ENCODE measurements at regions not wholly inside any gene's neighbourhood (a gene's known extent, or its start where the extent isn't known, plus 50 kb on each side); places are given as distances from the start of the nearest gene placed in this dataset.

DNA sequence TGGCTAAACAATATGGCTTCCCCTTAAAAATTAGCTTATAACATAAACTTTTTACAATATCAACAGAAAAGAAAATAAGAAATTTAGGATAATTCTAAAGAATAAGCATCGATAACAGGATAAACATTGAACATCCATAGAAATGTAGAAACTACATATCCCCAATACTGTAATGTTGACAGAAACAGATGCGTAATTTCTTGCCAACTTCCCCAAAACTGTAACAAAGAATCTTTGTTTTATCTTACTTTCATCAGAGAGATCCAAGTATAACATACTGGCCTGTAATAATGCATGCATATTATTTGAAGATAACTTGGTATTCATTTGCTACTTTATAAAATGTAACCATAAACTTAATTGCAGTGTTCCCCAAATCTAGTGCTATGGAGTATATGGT lies 339.9 kb downstream of the ARL4A start:
- TF ChIP-seq, protein P1, sequence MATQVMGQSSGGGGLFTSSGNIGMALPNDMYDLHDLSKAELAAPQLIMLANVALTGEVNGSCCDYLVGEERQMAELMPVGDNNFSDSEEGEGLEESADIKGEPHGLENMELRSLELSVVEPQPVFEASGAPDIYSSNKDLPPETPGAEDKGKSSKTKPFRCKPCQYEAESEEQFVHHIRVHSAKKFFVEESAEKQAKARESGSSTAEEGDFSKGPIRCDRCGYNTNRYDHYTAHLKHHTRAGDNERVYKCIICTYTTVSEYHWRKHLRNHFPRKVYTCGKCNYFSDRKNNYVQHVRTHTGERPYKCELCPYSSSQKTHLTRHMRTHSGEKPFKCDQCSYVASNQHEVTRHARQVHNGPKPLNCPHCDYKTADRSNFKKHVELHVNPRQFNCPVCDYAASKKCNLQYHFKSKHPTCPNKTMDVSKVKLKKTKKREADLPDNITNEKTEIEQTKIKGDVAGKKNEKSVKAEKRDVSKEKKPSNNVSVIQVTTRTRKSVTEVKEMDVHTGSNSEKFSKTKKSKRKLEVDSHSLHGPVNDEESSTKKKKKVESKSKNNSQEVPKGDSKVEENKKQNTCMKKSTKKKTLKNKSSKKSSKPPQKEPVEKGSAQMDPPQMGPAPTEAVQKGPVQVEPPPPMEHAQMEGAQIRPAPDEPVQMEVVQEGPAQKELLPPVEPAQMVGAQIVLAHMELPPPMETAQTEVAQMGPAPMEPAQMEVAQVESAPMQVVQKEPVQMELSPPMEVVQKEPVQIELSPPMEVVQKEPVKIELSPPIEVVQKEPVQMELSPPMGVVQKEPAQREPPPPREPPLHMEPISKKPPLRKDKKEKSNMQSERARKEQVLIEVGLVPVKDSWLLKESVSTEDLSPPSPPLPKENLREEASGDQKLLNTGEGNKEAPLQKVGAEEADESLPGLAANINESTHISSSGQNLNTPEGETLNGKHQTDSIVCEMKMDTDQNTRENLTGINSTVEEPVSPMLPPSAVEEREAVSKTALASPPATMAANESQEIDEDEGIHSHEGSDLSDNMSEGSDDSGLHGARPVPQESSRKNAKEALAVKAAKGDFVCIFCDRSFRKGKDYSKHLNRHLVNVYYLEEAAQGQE (IDR thresholded peaks at IDR 0.05; ENCODE audit: insufficient read depth in 1 of 2, low read depth in 2 of 2, low read length in 2 of 2), result no peak
- TF ChIP-seq POLR2AphosphoS5 (IDR thresholded peaks at IDR 0.05; ENCODE audit: low read depth, low read length) (no peak), FOXP2 (optimal IDR thresholded peaks at IDR 0.05; ENCODE audit: borderline replicate concordance, extremely low read depth, extremely low read length, insufficient read depth) (no peak), SIN3A (IDR thresholded peaks at IDR 0.05; ENCODE audit: borderline replicate concordance, insufficient read depth, low read length) (no peak), TAF1 (IDR thresholded peaks at IDR 0.05; ENCODE audit: borderline replicate concordance, insufficient read depth, low read length) (no peak)

- TF ChIP-seq TAF1 (IDR thresholded peaks at IDR 0.05; ENCODE audit: borderline replicate concordance, insufficient read depth, low read length) (no peak), FOXP2 (optimal IDR thresholded peaks at IDR 0.05; ENCODE audit: borderline replicate concordance, extremely low read depth, extremely low read length, insufficient read depth) (no peak), SIN3A (IDR thresholded peaks at IDR 0.05; ENCODE audit: borderline replicate concordance, insufficient read depth, low read length) (no peak), POLR2AphosphoS5 (IDR thresholded peaks at IDR 0.05; ENCODE audit: low read depth, low read length) (no peak)
- TF ChIP-seq, protein P1 (IDR thresholded peaks at IDR 0.05; ENCODE audit: insufficient read depth in 1 of 2, low read depth in 2 of 2, low read length in 2 of 2), result no peak
Measured at GRCh38 chr7:13028036-13028824, 340.8 kb downstream of the ARL4A start.

DNA sequence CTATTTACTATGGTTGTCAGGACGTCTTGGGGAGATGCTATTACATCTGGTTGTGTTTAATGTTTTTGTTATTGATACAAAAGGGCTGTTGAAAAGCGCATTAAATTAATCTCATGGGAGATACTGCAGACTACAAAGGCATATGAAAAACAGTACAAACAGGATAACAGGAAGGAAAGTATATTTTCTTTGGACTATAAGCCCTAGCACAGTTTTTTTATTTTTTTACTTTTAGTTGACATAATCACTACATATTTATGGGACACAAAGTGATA lies 341.3 kb downstream of the ARL4A start:
- TF ChIP-seq POLR2AphosphoS5 (IDR thresholded peaks at IDR 0.05; ENCODE audit: low read depth, low read length) (no peak; the same call in 1 of the 2 replicates), SIN3A (IDR thresholded peaks at IDR 0.05; ENCODE audit: borderline replicate concordance, insufficient read depth, low read length) (no peak)
- TF ChIP-seq, protein P1 (IDR thresholded peaks at IDR 0.05; ENCODE audit: insufficient read depth in 1 of 2, low read depth in 2 of 2, low read length in 2 of 2), result no peak

GRCh38 chr7:13031468-13031867 lies 344.0 kb downstream of the ARL4A start:
- TF ChIP-seq SIN3A (IDR thresholded peaks at IDR 0.05; ENCODE audit: borderline replicate concordance, insufficient read depth, low read length) (no peak), POLR2AphosphoS5 (IDR thresholded peaks at IDR 0.05; ENCODE audit: low read depth, low read length) (no peak), FOXP2 (optimal IDR thresholded peaks at IDR 0.05; ENCODE audit: borderline replicate concordance, extremely low read depth, extremely low read length, insufficient read depth) (no peak)
- TF ChIP-seq, protein P1 (IDR thresholded peaks at IDR 0.05; ENCODE audit: insufficient read depth in 1 of 2, low read depth in 2 of 2, low read length in 2 of 2), result no peak

DNA sequence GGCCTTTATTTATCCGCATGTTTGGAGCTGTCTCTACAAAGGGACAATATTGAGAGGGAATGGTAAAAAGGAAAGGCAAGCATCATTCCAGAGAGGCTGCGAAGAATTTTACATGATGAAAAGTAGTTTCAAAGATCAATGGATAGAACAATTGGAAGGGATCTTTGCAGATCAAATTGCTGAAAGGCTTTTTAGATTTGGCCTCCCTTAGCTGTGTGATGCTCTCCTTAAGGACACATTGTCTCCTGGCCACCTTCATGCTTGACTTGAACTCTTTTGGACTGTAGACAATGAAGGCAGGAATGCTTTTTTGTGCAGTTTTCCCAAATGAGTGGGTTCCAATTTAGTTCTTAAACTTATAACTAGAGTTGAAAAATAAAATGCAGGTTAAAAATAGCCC lies 344.7 kb downstream of the ARL4A start:
- TF ChIP-seq POLR2AphosphoS5 (IDR thresholded peaks at IDR 0.05; ENCODE audit: low read depth, low read length), result no peak
- no peak for TF ChIP-seq FOXP2 (optimal IDR thresholded peaks at IDR 0.05; ENCODE audit: borderline replicate concordance, extremely low read depth, extremely low read length, insufficient read depth)
- TF ChIP-seq SIN3A (IDR thresholded peaks at IDR 0.05; ENCODE audit: borderline replicate concordance, insufficient read depth, low read length), result no peak
- TF ChIP-seq, protein P1 (IDR thresholded peaks at IDR 0.05; ENCODE audit: insufficient read depth in 1 of 2, low read depth in 2 of 2, low read length in 2 of 2), result no peak
- no peak for TF ChIP-seq TAF1 (IDR thresholded peaks at IDR 0.05; ENCODE audit: borderline replicate concordance, insufficient read depth, low read length)
